DMS 273 treated with DMSO at 0.1 percent for 48 hours (cell line): ENCODE measurements at regions not wholly inside any gene's neighbourhood (a gene's known extent, or its start where the extent isn't known, plus 50 kb on each side); places are given as distances from the start of the nearest gene placed in this dataset.

Source experiments
- DNase-seq: peaks from one replicate; lab custom pipeline; 2025; lab: John Stamatoyannopoulos, UW

DNA sequence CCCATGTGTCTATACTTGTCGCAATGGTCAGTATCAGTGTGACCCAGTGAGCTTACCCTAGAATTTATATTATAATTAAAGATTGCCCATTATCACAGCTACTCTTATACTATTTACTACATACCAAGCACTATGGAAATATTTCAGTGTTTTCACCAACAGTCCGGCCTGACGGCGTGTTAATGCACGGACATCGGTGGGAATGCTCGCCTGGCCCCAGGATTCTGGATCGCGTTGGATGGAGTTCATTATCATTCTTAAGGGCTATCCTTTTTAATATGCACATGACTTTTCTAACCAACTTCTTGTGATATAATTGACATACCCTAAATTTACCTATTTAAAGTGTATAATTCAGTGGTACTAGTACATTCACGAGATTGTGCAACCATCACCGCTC, 51.8 kb upstream of the AFDN start:
- no peak for DNase-seq

DNA sequence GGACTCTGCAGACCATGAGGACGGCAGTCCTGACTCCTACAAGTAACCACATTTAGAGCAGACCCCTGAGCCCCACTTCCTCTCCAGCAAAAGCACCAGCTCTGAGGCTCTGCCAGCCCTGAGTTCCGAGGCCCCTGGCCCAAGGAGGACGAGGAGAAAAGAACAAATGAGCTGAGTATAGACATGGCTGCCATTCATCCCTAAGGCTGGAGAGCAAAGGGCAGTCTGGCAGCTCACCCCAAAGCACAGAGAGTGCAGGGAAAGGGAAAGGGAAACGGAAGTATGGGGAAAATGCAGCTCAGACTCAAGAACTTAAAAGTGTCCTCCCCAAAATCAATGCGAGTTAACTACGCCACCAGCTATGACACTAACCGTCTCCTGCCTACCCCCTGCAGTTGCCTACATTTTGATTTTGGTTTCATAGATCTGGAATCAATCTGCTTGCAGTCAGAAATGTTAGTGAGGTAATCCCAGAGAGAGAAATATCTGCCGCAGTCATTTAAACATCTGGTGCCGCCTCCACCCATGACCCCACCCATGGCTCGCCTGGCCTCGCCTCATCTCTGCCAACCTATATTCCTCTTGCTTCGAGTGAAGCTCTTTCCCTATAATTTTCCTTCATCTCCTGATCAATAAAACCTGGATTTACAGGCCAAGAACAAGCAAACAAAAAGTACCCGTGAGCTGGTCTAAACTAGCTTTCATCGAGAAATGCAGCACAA, 49.6 kb upstream of the AFDN start:
- no peak for DNase-seq
